ENCODE measurements at regions not wholly inside any gene's neighbourhood (a gene's known extent, or its start where the extent isn't known, plus 50 kb on each side); places are given as distances from the start of the nearest gene placed in this dataset.

GRCh38 chr1:239269706-239270105 is 116.7 kb upstream of the CHRM3 start:
- in situ Hi-C loops (cut with HindIII; ENCODE audit: low sequenced_read_pairs), result no loop called here
- DNase-seq (ENCODE audit: low spot score), result no peak

GRCh38 chr1:239268941-239269340 is 117.4 kb upstream of the CHRM3 start:
- in situ Hi-C loops (cut with HindIII; ENCODE audit: low sequenced_read_pairs), result no loop called here
- DNase-seq (ENCODE audit: low spot score), result no peak

- DNase-seq (ENCODE audit: low spot score), result no peak
- in situ Hi-C loops (cut with HindIII; ENCODE audit: low sequenced_read_pairs), result no loop called here
Observed at GRCh38 chr1:239268007-239268406, 118.4 kb upstream of the CHRM3 start.

DNA sequence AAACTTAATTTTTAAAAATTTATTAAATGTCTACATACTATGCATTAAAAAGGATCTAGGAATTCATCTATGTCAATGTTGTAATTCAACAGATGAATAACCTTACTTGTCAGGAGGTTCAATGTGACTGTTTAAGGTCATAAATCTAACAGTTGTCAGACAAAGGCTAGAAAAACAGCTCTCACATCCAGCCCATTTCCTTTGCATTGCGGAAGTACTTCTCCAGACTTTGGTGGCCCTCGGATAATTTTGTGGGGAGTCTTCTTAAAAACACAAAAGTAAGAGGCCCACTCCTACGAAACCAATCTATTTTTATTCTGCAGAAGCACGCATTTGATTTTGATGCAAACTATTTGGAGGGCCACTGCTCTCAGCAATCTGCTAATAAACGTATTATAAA is 122.6 kb upstream of the CHRM3 start:
- no peak for DNase-seq (ENCODE audit: low spot score)
- in situ Hi-C loops (cut with HindIII; ENCODE audit: low sequenced_read_pairs), result no loop called here

- no peak for DNase-seq (ENCODE audit: low spot score)
- in situ Hi-C loops (cut with HindIII; ENCODE audit: low sequenced_read_pairs), result no loop called here
Observed at GRCh38 chr1:239262538-239262937, 123.8 kb upstream of the CHRM3 start.

DNA sequence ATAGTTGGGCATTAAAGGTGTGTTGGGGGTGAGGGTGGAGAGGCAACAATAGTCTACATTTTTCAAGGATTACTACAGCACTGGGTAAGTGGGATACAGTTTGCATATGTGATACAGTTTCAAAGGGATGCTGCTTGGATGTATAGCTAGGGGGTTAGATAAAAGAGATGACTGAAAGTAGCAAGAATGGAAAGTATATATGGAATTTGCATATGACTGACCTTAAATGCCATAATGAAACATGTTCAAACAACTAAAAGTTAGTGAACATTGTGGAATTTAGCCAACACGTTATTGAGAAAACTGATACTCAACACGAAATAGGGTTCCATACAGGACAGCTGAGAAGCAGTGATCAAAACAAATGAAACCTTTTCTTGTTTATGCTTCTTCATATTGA is 124.8 kb upstream of the CHRM3 start:
- in situ Hi-C loops (cut with HindIII; ENCODE audit: low sequenced_read_pairs), result no loop called here

GRCh38 chr1:239260842-239261241 is 125.5 kb upstream of the CHRM3 start:
- DNase-seq (ENCODE audit: low spot score), result no peak
- in situ Hi-C loops (cut with HindIII; ENCODE audit: low sequenced_read_pairs), result no loop called here

More for the DNA sequence above, 124.8 kb upstream of the CHRM3 start:
- no peak for DNase-seq (ENCODE audit: low spot score)

GRCh38 chr1:239255628-239256160 is 130.7 kb upstream of the CHRM3 start:
- no peak for DNase-seq (ENCODE audit: low spot score)
- in situ Hi-C loops (cut with HindIII; ENCODE audit: low sequenced_read_pairs), result no loop called here

- no peak for DNase-seq (ENCODE audit: low spot score)
- in situ Hi-C loops (cut with HindIII; ENCODE audit: low sequenced_read_pairs), result no loop called here
Observed at GRCh38 chr1:239254999-239255398, 131.4 kb upstream of the CHRM3 start.

DNA sequence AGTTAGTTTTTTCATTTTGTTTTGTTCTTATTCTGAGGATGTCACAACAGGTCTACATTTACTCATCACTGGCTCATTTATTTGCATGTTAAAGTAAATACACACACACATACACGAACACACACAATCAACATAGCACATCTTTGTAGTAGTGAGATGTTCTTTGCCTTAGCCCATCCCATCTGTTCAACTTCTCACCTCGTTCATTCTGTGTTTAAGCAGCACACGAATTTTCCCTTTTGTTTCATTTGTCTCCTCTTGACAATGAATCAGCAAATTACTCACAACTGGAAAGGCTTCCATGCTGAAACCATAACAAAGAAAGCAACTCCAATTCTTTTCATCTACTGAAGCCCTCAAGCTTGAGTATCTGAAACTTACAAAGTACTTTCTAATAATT is 133.3 kb upstream of the CHRM3 start:
- no peak for DNase-seq (ENCODE audit: low spot score)
- in situ Hi-C loops (cut with HindIII; ENCODE audit: low sequenced_read_pairs), result no loop called here

DNA sequence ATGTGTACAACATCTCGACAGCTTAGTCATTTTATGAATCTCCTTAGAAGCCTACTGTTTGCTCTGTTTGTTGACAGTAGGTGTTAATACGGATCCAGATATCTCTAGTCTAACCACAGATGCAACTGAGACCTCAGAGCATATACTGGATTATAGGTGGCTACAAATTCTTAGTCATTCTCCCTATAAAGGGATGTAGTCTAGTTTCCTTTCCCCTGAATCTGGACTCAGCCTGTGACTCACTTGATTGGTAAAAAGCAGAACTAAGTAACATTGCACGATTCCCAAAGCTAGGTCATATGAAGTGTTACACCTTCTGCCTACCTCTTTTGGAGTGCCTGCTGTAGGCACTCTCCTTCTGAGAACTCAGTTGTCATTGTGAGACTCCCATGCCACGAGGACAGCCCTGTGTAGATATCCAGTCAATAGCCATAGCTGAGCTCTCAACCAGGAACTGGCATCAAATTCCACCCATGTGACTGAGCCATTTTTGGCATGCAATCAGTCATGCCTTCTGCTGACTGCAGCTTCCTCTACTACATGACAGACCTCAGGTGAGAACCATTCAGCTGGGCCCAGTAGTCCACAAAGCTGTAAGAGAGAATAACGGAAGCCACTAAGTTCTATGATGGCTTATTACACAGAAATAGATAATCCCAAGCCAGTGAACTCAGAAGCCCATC is 135.9 kb upstream of the CHRM3 start:
- in situ Hi-C loops (cut with HindIII; ENCODE audit: low sequenced_read_pairs), result no loop called here
- DNase-seq (ENCODE audit: low spot score), result no peak

DNA sequence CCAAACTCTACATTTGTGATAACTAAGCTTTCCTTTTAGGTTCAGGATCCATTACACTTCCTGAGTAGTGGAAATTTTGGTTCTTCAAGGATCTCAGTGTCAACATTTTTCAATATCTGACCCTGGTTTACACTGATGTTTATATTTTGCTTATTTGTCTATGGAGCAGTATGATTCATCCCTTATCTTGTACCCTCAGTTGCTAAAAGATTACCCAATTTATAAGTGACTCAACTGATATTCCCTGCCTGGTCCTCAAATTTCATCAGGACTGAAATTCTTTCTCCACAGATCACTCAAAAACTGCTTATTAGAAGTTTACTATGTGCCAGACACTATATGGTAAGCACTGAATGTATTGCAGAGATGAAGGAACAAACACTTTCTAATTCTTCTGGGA is 139.1 kb upstream of the CHRM3 start:
- in situ Hi-C loops (cut with HindIII; ENCODE audit: low sequenced_read_pairs), result no loop called here
- DNase-seq (ENCODE audit: low spot score), result no peak

- in situ Hi-C loops (cut with HindIII; ENCODE audit: low sequenced_read_pairs), result no loop called here
Observed at GRCh38 chr1:239244084-239244483, 142.3 kb upstream of the CHRM3 start.

GRCh38 chr1:239243006-239243405 is 143.4 kb upstream of the CHRM3 start:
- in situ Hi-C loops (cut with HindIII; ENCODE audit: low sequenced_read_pairs), result no loop called here
- no peak for DNase-seq (ENCODE audit: low spot score)

More at GRCh38 chr1:239244084-239244483, 142.3 kb upstream of the CHRM3 start:
- no peak for DNase-seq (ENCODE audit: low spot score)

GRCh38 chr1:239242404-239242803 is 144.0 kb upstream of the CHRM3 start:
- in situ Hi-C loops (cut with HindIII; ENCODE audit: low sequenced_read_pairs), result no loop called here
- DNase-seq (ENCODE audit: low spot score), result no peak

GRCh38 chr1:239240736-239241135 is 145.6 kb upstream of the CHRM3 start:
- in situ Hi-C loops (cut with HindIII; ENCODE audit: low sequenced_read_pairs), result no loop called here
- no peak for DNase-seq (ENCODE audit: low spot score)

DNA sequence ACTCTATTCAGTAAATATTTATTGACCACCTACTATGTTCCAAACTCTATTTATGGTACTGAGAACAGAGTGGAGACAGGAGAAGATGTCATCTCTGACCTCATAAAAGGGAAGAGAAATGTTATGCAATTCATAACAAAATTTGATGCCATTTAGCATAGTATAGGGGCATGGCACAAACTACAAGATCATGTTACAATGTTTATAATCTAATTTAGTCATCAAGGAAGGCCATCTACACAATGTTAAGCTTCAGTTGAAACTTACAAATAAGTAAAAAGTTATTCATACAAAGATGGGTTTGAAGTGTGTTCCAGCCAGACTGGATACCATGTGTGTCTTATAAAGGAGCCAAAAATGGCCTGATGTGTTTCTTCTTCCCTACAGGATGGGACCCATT is 146.8 kb upstream of the CHRM3 start:
- in situ Hi-C loops (cut with HindIII; ENCODE audit: low sequenced_read_pairs), result no loop called here
- DNase-seq (ENCODE audit: low spot score), result no peak

GRCh38 chr1:239237912-239238311 is 148.5 kb upstream of the CHRM3 start:
- in situ Hi-C loops (cut with HindIII; ENCODE audit: low sequenced_read_pairs), result no loop called here
- no peak for DNase-seq (ENCODE audit: low spot score)

DNA sequence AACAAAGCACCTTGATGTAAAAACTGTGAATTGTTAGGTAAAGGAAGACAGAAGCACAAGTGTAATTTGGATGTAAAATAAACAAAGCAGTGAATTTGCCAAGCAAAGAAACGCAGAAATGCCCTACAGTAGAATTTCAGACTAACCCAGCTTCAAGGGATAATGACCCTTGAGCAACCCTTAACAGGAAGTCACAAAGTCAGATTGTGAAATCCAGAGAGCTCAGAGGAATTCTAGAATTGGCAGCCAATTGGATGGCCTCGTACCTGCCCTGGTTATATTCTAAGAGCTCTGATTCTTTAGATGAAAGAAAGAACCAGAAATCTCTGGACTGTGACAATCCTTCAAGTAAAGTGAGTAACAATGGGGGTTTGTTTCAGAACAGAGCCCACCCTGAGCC is 152.7 kb upstream of the CHRM3 start:
- in situ Hi-C loops (cut with HindIII; ENCODE audit: low sequenced_read_pairs), result no loop called here
- no peak for DNase-seq (ENCODE audit: low spot score)

GRCh38 chr1:239232921-239233320 is 153.4 kb upstream of the CHRM3 start:
- in situ Hi-C loops (cut with HindIII; ENCODE audit: low sequenced_read_pairs), result no loop called here
- no peak for DNase-seq (ENCODE audit: low spot score)

- in situ Hi-C loops (cut with HindIII; ENCODE audit: low sequenced_read_pairs), result no loop called here
- no peak for DNase-seq (ENCODE audit: low spot score)
Observed at GRCh38 chr1:239228451-239228850, 157.9 kb upstream of the CHRM3 start.

All from G401 (cell line).